Activated CD8-positive, alpha-beta memory T cell treated with anti-CD3 and anti-CD28 coated beads, Interleukin-2, amount 50 U/mL, for 24 hours (primary cell): ENCODE measurements at regions not wholly inside any gene's neighbourhood (a gene's known extent, or its start where the extent isn't known, plus 50 kb on each side); places are given as distances from the start of the nearest gene placed in this dataset.

Experiments used
- DNase-seq: peaks from one replicate; pipeline ENCODE4 v3.0.0-alpha.2; 2020; ENCODE audit errors: extremely low read depth

DNA sequence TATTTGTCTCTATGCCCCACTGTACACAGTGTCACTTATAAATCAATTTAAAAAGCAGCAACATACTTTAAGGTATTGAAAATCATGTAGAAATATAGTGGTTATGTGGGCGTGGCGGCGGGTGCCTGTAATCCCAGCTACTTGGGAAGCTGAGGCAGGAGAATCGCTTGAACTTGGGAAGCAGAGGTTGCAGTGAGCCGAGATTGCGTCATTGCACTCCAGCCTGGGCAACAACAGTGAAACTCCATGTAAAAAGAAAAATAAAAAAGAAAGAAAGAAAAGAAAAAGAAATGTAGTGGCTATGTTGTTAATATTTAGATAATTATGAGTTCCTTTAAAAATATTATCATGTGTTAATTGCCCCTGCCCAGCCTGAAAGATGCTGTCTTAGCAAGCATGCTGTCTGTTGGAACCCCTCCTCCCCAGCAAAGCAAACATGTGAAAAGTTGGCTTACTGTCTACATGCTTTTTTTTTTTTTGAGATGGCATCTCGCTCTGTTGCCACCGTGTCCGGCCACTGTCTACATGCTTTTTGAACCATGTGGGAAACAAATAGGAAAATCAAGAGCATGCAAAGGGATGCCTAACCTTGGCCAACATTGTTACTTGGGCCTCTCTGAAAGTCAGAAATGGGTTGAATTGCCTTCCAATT, 151.4 kb upstream of the TSHZ2 start:
- no peak for DNase-seq

DNA sequence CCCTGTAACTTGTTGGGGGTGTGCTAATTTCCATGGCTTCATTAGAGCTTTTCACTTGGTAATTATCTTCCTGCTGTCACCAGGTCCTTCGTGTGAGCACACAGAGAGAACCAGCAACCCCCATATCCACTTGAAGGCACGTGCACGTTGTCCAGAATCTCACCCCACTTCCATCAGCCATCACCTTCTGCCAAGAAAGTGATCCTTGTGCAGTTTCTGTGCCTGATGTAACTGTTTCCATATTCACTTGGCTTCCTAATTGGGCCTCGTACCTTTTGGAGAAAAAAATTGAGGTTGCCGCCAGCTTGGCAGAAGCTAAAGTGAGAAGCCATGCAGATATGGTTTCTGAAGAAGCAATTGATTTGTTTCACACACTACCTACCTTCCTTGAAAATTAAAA, 153.7 kb upstream of the TSHZ2 start:
- no peak for DNase-seq

DNA sequence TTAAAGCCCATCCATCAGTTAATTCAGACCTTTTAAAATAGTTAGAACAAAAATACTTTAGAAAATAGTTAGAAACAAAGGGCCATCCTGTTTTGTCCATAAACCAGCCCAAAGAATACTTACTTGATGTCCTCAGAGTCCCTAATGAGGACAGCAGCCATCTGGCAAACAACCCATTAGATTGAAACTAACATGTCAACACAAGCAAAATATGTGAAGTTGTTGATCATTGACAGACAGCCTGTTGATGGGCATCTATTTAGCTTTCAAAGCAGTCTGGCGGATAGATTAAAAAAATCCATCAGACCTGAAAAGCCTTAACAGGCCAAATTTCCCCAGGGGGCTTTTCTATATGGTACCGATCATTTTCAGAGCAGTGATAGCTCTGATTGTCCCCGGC, 154.2 kb upstream of the TSHZ2 start:
- DNase-seq: no peak

- DNase-seq: no peak
These were observed 154.6 kb upstream of the TSHZ2 start for GRCh38 chr20:52817511-52817910.

DNA sequence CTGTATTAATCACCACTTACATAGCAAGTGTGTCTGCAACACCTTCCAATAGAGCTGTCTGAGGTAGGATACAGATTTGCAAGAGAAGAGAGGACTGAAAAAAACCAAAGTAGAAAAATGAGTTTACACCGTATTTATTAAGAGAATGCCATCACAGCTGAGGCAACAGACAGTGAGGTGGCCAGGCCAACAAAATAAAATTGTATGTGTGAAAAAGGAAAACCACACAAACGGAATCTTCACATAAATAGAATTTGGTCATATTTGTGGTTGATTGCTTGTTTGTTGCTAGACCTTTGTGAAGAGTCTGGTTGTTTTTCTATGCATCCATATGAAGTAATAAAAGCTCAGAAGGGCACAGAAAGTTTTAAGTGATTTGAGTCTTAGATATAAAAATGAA, 157.8 kb upstream of the TSHZ2 start:
- no peak for DNase-seq

DNA sequence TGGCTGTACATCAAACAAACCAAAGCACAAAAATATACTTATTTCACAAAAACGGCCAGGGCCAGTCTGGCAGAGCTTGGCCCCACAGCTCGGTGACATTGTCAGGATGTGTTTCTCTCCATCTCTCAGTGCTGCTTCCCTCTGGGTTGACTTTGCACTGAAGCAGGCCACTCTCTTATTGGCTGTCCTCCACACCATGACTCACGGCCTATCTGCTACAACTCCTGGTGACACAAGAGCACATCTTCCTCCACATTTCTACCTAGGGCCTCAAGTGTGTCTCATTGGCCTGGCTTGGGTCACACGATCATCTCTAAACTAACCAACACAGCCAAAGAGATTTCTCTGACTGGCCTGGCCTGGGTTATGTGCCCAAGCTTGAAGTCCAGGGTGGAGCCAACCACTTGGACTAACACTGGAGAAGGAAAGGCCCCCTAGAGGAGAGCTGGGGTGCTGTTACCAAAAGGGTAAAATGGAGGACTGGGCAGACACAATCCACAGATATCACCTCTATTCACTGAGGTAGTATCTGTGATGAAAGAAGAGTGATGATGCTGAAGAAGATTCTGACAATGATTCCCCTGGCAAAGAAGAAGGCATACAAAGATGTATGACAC, 159.8 kb upstream of the TSHZ2 start:
- DNase-seq: no peak

DNA sequence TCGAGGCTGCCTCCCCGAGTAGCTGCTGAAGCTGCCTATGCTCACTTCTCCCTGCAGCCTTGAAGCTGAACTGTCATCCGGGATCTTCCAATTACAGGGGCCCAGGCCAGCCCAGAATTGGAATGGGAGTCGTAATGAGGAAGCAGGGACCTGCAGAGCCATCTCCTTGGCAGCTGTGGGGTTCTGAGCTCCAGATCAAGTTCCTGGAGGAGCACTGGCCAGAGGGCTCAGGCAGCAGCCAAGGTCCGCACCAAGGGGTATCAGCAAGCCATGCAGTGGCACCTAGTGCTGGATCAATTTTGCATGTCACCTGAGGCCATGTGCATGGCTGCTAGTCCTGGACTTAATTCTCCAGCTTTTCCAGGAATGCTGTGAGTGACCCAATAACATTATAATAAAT, 163.2 kb upstream of the TSHZ2 start:
- no peak for DNase-seq

- no peak for DNase-seq
These were observed 165.2 kb upstream of the TSHZ2 start for GRCh38 chr20:52806918-52807317.

DNA sequence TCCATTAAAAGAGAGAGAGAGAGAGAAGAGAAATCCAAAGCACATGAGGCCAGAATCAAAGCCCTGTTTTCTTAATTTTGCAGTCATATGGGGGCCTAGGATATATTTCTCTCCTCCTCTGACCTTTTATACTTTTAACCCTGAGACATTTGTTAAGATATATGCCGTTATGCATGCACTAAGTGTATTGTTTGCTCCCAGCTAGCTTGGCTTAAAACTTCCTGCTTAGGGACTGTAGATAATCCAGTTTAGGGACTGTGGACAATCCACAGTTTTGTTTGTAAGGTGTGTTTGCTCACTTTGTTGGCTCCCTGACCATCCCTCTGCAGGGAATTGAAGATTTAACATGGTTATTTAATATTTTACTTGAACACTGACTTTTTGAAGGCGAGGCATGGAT, 166.3 kb upstream of the TSHZ2 start:
- DNase-seq: no peak

GRCh38 chr20:52805296-52805571, 166.9 kb upstream of the TSHZ2 start:
- no peak for DNase-seq

GRCh38 chr20:52804497-52805295, 167.5 kb upstream of the TSHZ2 start:
- no peak for DNase-seq

DNA sequence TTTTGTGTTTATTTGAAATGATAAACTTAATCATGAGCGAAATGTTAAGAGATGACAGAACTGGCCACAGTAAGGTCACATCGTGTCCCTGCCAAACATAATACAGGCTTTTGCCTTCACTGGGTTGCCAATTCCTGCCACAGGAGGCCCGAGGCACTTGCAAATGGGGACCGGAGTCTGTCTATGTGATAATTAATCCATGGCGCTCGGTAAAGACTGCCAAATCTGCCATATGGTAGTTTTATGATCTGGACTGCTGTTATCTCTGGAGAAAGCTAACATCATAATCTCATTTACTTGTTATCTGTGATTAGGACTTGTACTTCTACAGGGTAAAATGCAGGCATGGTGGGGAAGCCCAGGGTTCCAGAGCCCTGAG, 170.5 kb upstream of the TSHZ2 start:
- no peak for DNase-seq

GRCh38 chr20:52800734-52801627, 171.2 kb upstream of the TSHZ2 start:
- DNase-seq: no peak

GRCh38 chr20:52799130-52799529, 173.0 kb upstream of the TSHZ2 start:
- no peak for DNase-seq

GRCh38 chr20:52798124-52798523, 174.0 kb upstream of the TSHZ2 start:
- no peak for DNase-seq

DNA sequence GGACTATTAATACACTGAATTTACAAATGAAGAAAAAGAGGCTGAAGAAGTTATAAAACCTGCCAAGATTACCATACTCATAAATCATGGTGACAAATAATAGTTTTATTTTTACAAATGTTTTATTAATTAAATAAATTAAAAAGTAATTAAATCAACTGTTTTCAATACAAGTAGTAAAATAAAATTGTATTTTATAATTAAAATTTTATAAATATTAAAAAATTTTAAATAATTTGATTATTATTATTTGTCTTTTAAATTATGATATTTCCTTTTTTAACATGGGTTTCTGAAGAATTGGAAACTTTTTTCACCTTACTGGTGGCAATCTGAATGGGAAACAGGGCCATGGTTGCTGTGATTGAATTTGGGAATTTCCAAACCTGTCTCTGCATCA, 177.3 kb upstream of the TSHZ2 start:
- no peak for DNase-seq

DNA sequence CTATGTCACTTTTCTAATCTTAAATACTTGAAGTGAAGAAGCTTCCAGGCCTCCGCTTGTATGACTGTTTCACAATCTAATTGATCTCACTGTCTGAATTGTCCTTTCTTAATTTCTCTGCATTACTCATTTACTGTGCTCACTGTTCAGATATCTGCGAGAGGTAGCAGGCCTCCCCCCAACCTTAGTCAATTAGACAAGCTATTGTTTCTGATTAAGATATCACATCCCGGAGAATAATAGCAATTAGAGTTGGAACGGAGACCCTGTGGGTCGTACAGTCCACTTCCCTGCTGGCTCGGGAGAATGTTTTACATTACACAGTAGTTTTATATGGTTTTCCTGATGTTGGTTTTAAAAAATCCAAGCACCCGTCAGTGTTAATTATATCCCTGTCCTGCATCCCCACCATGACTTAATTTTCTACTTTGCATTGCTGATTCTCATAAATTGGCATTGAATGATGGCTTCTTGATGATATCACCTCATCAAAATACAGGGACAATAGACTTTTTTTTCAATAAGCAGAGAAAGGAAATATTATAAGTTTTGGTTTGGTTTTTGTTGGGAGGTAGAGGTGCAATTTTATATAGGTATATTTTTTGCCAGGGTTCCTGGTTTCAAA, 178.7 kb upstream of the TSHZ2 start:
- DNase-seq: no peak

DNA sequence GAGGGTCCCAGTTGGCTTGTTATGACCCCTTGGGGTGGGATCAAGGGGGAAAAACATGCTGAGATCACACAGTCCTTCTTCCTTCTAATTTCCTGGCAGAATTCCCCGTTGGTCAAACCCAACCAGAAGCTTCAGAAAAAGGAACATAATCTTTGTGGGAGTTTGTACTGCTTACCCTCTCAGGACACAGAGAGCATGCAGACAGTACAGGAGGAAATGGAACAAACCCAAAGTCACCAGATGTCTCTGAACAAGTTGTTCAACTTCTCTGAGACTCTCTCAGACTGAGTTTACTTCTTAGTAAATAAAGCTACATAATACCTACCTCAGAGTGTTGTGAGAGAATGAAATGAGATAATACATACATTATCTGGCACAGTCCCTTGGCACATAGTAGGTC, 181.1 kb upstream of the TSHZ2 start:
- no peak for DNase-seq

DNA sequence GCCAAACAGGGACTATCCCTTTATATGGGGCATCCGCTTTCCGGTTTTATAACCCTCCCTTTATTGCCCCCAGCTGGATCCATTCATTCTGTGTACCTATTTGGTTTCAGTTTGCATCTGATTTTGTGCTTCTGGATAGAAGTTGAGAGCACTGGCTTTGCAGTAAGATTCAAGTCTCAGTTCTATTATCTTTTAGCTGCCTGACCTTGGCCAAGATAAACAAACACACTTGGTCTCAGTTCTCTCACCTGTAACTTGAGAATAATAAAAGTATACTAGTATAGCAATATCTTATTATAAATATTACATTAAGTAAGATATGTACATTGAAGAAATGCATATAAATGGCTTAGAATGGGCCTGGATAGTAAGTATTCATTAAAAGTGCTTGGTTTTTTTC, 182.4 kb upstream of the TSHZ2 start:
- DNase-seq: no peak

GRCh38 chr20:52787962-52788361, 184.2 kb upstream of the TSHZ2 start:
- DNase-seq: no peak

GRCh38 chr20:52787216-52787615, 184.9 kb upstream of the TSHZ2 start:
- DNase-seq: no peak

- DNase-seq: no peak
These were observed 186.5 kb upstream of the TSHZ2 start for GRCh38 chr20:52785679-52786078.
